ENCODE measurements at regions not wholly inside any gene's neighbourhood (a gene's known extent, or its start where the extent isn't known, plus 50 kb on each side); places are given as distances from the start of the nearest gene placed in this dataset.

DNA sequence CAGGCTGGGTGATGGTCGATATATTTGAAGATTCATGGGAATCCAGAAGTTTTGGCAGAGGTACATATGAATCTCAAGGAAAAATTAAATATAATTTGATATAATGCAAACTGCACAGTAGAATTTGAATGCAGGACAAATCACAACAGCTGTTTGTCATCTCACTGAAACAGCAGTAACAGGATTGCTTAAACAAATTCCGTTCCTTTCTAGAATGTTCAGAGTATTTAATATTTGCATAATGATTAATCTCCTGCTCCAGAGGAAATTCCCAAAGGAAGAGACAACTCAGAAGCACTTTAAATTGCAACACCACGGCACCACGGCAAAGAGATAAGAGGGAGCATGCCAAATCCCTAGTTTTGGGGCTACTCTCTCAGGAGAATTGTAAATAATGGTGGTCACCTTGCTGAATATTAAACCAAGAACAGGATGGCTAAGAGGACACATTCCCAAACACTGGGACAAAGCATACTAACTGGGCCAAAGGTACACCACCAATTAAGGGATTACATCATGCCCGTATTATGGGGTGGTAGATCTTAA lies 67.8 kb upstream of the MAP4K3 start:
- TF ChIP-seq, protein P1, sequence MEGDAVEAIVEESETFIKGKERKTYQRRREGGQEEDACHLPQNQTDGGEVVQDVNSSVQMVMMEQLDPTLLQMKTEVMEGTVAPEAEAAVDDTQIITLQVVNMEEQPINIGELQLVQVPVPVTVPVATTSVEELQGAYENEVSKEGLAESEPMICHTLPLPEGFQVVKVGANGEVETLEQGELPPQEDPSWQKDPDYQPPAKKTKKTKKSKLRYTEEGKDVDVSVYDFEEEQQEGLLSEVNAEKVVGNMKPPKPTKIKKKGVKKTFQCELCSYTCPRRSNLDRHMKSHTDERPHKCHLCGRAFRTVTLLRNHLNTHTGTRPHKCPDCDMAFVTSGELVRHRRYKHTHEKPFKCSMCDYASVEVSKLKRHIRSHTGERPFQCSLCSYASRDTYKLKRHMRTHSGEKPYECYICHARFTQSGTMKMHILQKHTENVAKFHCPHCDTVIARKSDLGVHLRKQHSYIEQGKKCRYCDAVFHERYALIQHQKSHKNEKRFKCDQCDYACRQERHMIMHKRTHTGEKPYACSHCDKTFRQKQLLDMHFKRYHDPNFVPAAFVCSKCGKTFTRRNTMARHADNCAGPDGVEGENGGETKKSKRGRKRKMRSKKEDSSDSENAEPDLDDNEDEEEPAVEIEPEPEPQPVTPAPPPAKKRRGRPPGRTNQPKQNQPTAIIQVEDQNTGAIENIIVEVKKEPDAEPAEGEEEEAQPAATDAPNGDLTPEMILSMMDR (IDR thresholded peaks at IDR 0.05): no peak
- no peak for TF ChIP-seq POLR2A (IDR thresholded peaks at IDR 0.05)
